ENCODE measurements at regions not wholly inside any gene's neighbourhood (a gene's known extent, or its start where the extent isn't known, plus 50 kb on each side); places are given as distances from the start of the nearest gene placed in this dataset.

DNA sequence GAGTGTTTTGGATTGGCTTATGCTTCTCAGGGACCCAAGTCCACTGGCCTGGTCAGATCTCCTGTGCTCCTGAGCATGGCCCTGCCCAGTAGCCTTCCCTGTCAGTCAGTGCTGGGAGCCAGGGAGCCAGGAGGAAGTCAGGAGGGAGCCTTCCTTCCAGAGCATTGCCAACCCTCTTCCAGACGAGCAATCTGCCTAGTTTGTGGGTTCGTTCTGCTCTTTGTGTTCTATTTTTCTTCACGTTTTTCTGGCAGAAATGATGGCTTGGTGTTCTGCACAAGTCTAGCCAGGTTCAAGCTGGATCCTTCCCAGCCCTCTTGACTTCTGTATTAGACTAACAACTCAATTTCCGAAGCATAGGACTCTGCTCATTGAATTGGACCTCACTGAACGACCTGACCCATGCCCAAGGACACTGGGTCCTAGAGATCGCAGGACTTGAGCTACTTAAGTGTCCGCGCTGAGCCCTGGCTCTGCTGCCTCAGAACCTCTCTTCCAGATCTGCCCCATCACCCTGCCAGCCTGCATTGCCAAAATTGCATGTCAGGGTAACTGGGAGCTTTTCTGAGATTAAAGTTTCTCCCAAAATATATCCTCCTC is 76.2 kb upstream of the MPP7 start:
- no peak overlapping the region for H3K4me3 ChIP-seq (ENCODE audit: low read depth, low read length)
- TF ChIP-seq, protein P1, sequence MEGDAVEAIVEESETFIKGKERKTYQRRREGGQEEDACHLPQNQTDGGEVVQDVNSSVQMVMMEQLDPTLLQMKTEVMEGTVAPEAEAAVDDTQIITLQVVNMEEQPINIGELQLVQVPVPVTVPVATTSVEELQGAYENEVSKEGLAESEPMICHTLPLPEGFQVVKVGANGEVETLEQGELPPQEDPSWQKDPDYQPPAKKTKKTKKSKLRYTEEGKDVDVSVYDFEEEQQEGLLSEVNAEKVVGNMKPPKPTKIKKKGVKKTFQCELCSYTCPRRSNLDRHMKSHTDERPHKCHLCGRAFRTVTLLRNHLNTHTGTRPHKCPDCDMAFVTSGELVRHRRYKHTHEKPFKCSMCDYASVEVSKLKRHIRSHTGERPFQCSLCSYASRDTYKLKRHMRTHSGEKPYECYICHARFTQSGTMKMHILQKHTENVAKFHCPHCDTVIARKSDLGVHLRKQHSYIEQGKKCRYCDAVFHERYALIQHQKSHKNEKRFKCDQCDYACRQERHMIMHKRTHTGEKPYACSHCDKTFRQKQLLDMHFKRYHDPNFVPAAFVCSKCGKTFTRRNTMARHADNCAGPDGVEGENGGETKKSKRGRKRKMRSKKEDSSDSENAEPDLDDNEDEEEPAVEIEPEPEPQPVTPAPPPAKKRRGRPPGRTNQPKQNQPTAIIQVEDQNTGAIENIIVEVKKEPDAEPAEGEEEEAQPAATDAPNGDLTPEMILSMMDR (IDR thresholded peaks at IDR 0.05; ENCODE audit: low read depth, low read length, missing control alignments) = no peak
- DNase-seq (ENCODE audit: low read depth) = no peak
- in situ Hi-C loops (cut with HindIII; ENCODE audit: low sequenced_read_pairs) = no loop called here

DNA sequence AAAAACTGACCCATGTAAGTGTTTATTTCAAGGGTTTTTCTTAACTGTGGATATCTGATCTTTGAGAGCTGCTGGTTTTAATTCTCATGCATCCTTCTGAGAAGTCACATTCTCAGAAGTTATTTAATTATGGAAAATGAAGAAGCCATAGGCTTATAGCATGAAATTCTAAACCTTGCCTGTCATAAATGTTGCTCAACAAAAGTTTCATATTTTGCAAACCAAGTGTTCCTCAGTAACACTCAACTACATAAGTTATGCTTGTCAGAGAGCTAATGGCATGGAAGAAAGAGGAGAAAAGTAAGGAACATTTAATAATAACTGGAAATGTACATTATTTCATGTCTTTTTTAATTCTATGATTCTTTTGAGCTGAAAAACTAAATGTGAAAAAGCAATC is 78.6 kb upstream of the MPP7 start:
- in situ Hi-C loops (cut with HindIII; ENCODE audit: low sequenced_read_pairs) = no loop called here
- no peak for DNase-seq (ENCODE audit: low read depth)
- H3K4me3 ChIP-seq (ENCODE audit: low read depth, low read length) = no peak overlapping the region
- TF ChIP-seq, protein P1 (IDR thresholded peaks at IDR 0.05; ENCODE audit: low read depth, low read length, missing control alignments) = no peak

DNA sequence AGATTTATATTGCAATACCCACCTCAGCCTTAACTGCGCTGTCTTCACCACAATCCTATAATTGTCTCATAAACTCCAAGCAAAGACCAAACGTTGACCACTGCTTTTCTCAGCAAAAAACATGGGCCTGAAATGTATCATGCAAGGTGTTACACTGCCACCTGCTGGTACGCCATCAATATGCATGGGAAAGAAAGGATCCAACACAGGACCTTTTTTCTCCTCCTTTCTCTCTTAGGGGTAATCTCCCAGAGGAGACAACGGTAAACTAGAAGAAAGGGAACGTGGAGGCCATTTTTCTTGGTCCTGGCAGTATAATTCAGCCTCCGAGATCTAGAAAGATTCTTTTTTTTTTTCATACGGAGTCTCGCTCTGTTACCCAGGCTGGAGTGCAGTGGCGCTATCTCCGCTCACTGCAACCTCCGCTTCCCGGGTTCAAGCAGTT is 79.1 kb upstream of the MPP7 start:
- in situ Hi-C loops (cut with HindIII; ENCODE audit: low sequenced_read_pairs) = no loop called here

DNA sequence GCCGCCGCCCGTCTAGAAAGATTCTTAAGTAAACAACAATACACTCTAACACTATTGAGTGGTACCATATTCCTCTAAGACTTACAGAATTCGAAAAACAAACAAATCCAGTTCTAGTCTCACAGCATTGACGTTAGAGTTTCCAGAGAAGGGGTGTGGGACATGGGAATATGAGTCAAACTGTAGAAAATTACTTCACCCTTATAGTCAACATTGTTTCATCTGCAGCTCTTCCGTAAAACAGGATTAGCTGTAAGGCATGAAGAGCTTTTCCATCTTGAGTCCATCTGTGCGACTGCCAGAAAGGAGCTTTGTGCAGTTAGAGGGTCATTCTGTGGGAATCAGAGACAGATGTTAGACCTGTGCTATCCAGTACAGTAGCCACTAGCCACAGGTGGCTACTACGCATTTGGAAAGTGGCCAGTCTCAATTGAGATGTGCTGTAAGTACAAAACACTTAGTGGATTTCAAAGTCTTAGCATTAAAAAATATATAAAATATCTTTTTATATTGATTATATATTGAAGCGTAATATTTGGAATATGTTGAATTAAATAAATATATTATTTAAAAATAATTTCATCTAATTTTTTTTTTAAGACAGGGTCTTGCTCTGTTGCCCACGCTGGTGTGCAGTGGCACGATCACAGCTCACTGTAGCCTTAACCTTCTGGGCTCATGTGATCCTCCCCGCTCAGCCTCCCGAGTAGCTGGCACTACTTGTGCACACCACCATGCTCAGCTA is 79.8 kb upstream of the MPP7 start:
- in situ Hi-C loops (cut with HindIII; ENCODE audit: low sequenced_read_pairs) = no loop called here

More for the DNA sequence above, 79.1 kb upstream of the MPP7 start:
- no peak overlapping the region for H3K4me3 ChIP-seq (ENCODE audit: low read depth, low read length)
- TF ChIP-seq, protein P1 (IDR thresholded peaks at IDR 0.05; ENCODE audit: low read depth, low read length, missing control alignments) = peak; percentile 97
- peak; percentile 89 for DNase-seq (ENCODE audit: low read depth)

DNA sequence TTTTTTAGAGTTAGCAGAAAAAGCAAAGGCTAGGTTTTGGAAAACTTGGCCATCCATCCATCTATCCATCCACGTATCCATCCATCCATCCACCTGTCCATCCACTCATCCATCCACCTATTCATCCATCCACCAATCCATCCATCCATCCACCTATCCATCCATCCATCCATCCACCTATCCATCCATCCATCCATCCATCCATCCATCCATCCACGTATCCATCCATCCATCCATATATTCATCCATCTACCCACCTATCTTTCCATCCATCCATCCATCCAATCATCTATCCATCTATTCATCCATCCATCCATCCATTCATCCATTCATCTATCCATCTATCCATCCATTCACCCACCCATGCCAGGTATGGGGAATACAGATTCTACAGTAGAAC is 81.7 kb upstream of the MPP7 start:
- TF ChIP-seq, protein P1 (IDR thresholded peaks at IDR 0.05; ENCODE audit: low read depth, low read length, missing control alignments) = no peak
- no peak for DNase-seq (ENCODE audit: low read depth)
- H3K4me3 ChIP-seq (ENCODE audit: low read depth, low read length) = no peak overlapping the region
- in situ Hi-C loops (cut with HindIII; ENCODE audit: low sequenced_read_pairs) = no loop called here

More for the DNA sequence above, 79.8 kb upstream of the MPP7 start:
- no peak for DNase-seq (ENCODE audit: low read depth)
- H3K4me3 ChIP-seq (ENCODE audit: low read depth, low read length) = no peak overlapping the region
- TF ChIP-seq, protein P1 (IDR thresholded peaks at IDR 0.05; ENCODE audit: low read depth, low read length, missing control alignments) = no peak

DNA sequence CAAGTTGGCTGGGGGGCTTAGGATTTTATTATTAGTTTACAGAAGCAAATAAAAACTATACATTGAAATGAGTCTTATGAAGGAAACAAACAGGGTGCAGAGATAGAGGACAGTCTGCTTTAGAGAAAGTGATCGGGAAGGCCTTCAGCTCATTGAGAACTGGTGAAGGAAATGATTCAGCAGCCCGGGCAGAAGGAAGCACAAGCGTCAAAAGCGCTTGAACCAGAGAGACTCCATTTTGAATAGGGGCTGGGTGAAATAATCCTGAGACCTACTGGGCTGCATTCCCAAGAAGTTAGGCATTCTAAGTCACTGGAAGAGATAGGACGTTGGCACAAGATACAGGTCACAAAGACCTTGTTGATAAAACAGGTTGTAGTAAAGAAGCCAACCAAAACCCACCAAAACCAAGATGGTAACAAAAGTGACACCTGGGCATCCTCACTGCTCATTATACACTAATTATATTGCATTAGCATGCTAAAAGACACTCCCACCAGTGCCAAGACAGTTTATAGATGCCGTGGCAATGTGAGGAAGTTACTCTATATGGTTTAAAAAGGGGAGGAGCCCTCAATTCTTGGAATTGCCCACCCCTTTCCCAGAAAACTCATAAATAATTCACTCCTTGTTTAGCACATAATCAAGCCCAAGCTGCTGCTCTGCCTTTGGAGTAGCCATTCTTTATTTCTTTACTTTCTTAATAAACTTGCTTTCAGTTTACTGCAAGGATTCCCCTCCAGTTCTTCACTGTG is 83.1 kb upstream of the MPP7 start:
- TF ChIP-seq, protein P1 (IDR thresholded peaks at IDR 0.05; ENCODE audit: low read depth, low read length, missing control alignments) = no peak
- DNase-seq (ENCODE audit: low read depth) = no peak
- no peak overlapping the region for H3K4me3 ChIP-seq (ENCODE audit: low read depth, low read length)
- in situ Hi-C loops (cut with HindIII; ENCODE audit: low sequenced_read_pairs) = no loop called here

Data from astrocyte of the cerebellum (primary cell).